Skeletal muscle satellite cell (primary cell): ENCODE measurements at regions not wholly inside any gene's neighbourhood (a gene's known extent, or its start where the extent isn't known, plus 50 kb on each side); places are given as distances from the start of the nearest gene placed in this dataset.
"Not testable (repeated sequence)": the region's sequence is repeated elsewhere in the genome, so short reads cannot be mapped to it uniquely, and the experiment has no call there.

ENCODE experiments used
- H3K27me3 ChIP-seq: 2 replicates; pipeline ENCODE4 v1.7.0; 2013; ENCODE audit warnings: low read length; ENCODE audit not compliant: control insufficient read depth, insufficient read depth
- H3K36me3 ChIP-seq: 2 replicates; pipeline ENCODE4 v1.7.0; 2013; ENCODE audit warnings: mild to moderate bottlenecking, control low read depth, low read length; ENCODE audit not compliant: insufficient read depth
- H3K4me1 ChIP-seq: 2 replicates; pipeline ENCODE4 v1.7.0; 2013; ENCODE audit warnings: low read length; ENCODE audit not compliant: control insufficient read depth, insufficient read depth
- H3K4me2 ChIP-seq: 2 replicates; pipeline ENCODE4 v1.7.0; 2013; ENCODE audit warnings: mild to moderate bottlenecking, low read length
- H3K4me3 ChIP-seq: 2 replicates; pipeline ENCODE4 v1.7.0; 2013; ENCODE audit warnings: low read length
- H3K9ac ChIP-seq: 2 replicates; pipeline ENCODE4 v1.7.0; 2013; ENCODE audit warnings: mild to moderate bottlenecking, low read depth, low read length, moderate library complexity
- H3K9me3 ChIP-seq: replicated peaks from 2 replicates; pipeline ENCODE4 v1.7.0; 2013; ENCODE audit warnings: mild to moderate bottlenecking, control low read depth, low read length

- Histone ChIP-seq H3K4me2 (peak overlapping the region; percentile 7), H3K9ac (peak overlapping the region; percentile 6), H3K9me3 (no peaks in the 10 kb centered on the region), H3K4me3 (no peak overlapping the region), H3K36me3 (no peaks in the 10 kb centered on the region), H3K4me1 (peaks cover 44% of the 10 kb centered on the region), H3K27me3 (no peaks in the 10 kb centered on the region)
Observed at GRCh38 chr5:143913008-143913752, 101.2 kb downstream of the HMHB1 start.

GRCh38 chr5:143914756-143915155, 102.8 kb downstream of the HMHB1 start:
- no peak overlapping the region for H3K4me3 ChIP-seq
- no peak overlapping the region for H3K9ac ChIP-seq
- no peaks in the 10 kb centered on the region for H3K36me3 ChIP-seq
- H3K27me3 ChIP-seq: no peaks in the 10 kb centered on the region
- peaks cover 44% of the 10 kb centered on the region for H3K4me1 ChIP-seq
- H3K4me2 ChIP-seq: no peak overlapping the region
- H3K9me3 ChIP-seq: no peaks in the 10 kb centered on the region

GRCh38 chr5:143916451-143916850, 104.5 kb downstream of the HMHB1 start:
- no peaks in the 10 kb centered on the region for H3K36me3 ChIP-seq
- H3K4me3 ChIP-seq: no peak overlapping the region

GRCh38 chr5:143918961-143919360, 107.0 kb downstream of the HMHB1 start:
- Histone ChIP-seq H3K36me3 (no peaks in the 10 kb centered on the region), H3K9me3 (no peaks in the 10 kb centered on the region), H3K4me1 (peaks cover 64% of the 10 kb centered on the region), H3K4me2 (no peak overlapping the region), H3K4me3 (no peak overlapping the region), H3K9ac (no peak overlapping the region), H3K27me3 (no peaks in the 10 kb centered on the region)

More at GRCh38 chr5:143916451-143916850, 104.5 kb downstream of the HMHB1 start:
- H3K4me1 ChIP-seq: peaks cover 54% of the 10 kb centered on the region
- no peaks in the 10 kb centered on the region for H3K27me3 ChIP-seq
- no peaks in the 10 kb centered on the region for H3K9me3 ChIP-seq
- H3K4me2 ChIP-seq: no peak overlapping the region
- H3K9ac ChIP-seq: no peak overlapping the region

GRCh38 chr5:143920772-143921171, 108.8 kb downstream of the HMHB1 start:
- Histone ChIP-seq H3K9me3 (no peaks in the 10 kb centered on the region), H3K9ac (peak overlapping the region; percentile 71), H3K36me3 (no peaks in the 10 kb centered on the region), H3K4me2 (peak overlapping the region; percentile 69), H3K4me1 (peaks cover 59% of the 10 kb centered on the region), H3K27me3 (no peaks in the 10 kb centered on the region), H3K4me3 (peak overlapping the region; percentile 12)

- H3K4me2 ChIP-seq: peak overlapping the region; percentile 69
- H3K36me3 ChIP-seq: no peaks in the 10 kb centered on the region
- peak overlapping the region; percentile 37 for H3K4me3 ChIP-seq
- peaks cover 51% of the 10 kb centered on the region for H3K4me1 ChIP-seq
- no peaks in the 10 kb centered on the region for H3K27me3 ChIP-seq
- H3K9me3 ChIP-seq: no peaks in the 10 kb centered on the region
- H3K9ac ChIP-seq: peak overlapping the region; percentile 82
Observed at GRCh38 chr5:143921525-143922311, 109.8 kb downstream of the HMHB1 start.

- H3K4me3 ChIP-seq: no peak overlapping the region
- H3K9ac ChIP-seq: peak overlapping the region; percentile 82
Observed at GRCh38 chr5:143922718-143923117, 110.8 kb downstream of the HMHB1 start.

GRCh38 chr5:143923634-143924266, 111.8 kb downstream of the HMHB1 start:
- Histone ChIP-seq H3K27me3 (no peaks in the 10 kb centered on the region), H3K4me3 (peak overlapping the region; percentile 21), H3K36me3 (no peaks in the 10 kb centered on the region), H3K4me1 (peaks cover 44% of the 10 kb centered on the region), H3K4me2 (peak overlapping the region; percentile 59), H3K9me3 (no peaks in the 10 kb centered on the region), H3K9ac (peak overlapping the region; percentile 69)

More at GRCh38 chr5:143922718-143923117, 110.8 kb downstream of the HMHB1 start:
- Histone ChIP-seq H3K27me3 (no peaks in the 10 kb centered on the region), H3K36me3 (no peaks in the 10 kb centered on the region), H3K9me3 (no peaks in the 10 kb centered on the region), H3K4me2 (no peak overlapping the region), H3K4me1 (peaks cover 44% of the 10 kb centered on the region)

GRCh38 chr5:143924311-143924978, 112.5 kb downstream of the HMHB1 start:
- Histone ChIP-seq H3K4me2 (peak overlapping the region; percentile 59), H3K9me3 (no peaks in the 10 kb centered on the region), H3K9ac (peak overlapping the region; percentile 69), H3K4me3 (peak overlapping the region; percentile 21), H3K36me3 (no peaks in the 10 kb centered on the region), H3K4me1 (peaks cover 44% of the 10 kb centered on the region), H3K27me3 (no peaks in the 10 kb centered on the region)

- H3K27me3 ChIP-seq: not testable (repeated sequence)
- peak overlapping the region; percentile 59 for H3K4me2 ChIP-seq
Observed at GRCh38 chr5:143924979-143925325, 113.0 kb downstream of the HMHB1 start.

GRCh38 chr5:143929486-143929885, 117.5 kb downstream of the HMHB1 start:
- peaks cover under 1% of the 10 kb centered on the region for H3K9me3 ChIP-seq
- no peaks in the 10 kb centered on the region for H3K27me3 ChIP-seq
- H3K4me3 ChIP-seq: no peak overlapping the region
- H3K9ac ChIP-seq: no peak overlapping the region
- H3K4me2 ChIP-seq: no peak overlapping the region
- H3K4me1 ChIP-seq: peaks cover 18% of the 10 kb centered on the region
- no peaks in the 10 kb centered on the region for H3K36me3 ChIP-seq

More at GRCh38 chr5:143924979-143925325, 113.0 kb downstream of the HMHB1 start:
- not testable (repeated sequence) for H3K4me3 ChIP-seq, H3K9ac ChIP-seq, H3K36me3 ChIP-seq, H3K9me3 ChIP-seq
- peaks cover 44% of the 10 kb centered on the region for H3K4me1 ChIP-seq
